ENCODE measurements at regions not wholly inside any gene's neighbourhood (a gene's known extent, or its start where the extent isn't known, plus 50 kb on each side); places are given as distances from the start of the nearest gene placed in this dataset.

DNA sequence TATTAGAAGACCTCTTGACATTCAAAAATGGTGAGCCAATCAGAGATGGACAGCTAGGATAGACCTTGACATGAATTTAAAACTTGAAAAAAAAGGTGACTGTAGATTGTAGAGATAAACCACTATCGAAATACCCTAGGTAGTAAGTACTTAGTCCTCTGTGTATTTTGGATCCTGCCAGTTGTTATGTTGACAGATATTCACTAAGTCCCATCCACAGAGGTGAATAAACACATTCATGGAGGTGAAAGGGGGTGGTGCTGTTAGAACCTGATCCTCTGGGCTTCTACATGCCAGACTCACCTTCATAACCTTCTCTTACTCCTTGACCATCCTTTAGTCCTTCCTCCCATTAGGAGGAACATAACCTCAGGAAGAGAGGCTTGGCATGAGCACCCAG, 72.3 kb downstream of the OTX2 start:
- DNase-seq (no peak), FAIRE-seq (no peak)
- Histone ChIP-seq H3K27me3 (ENCODE audit: control insufficient read depth, insufficient read depth, low read length) (no peaks in the 10 kb centered on the region), H3K27ac (ENCODE audit: low read depth in 2 of 2, low read length in 2 of 2) (no peak overlapping the region), H3K36me3 (ENCODE audit: control insufficient read depth in 2 of 3, insufficient read depth in 3 of 3, low read length in 3 of 3) (no peaks in the 10 kb centered on the region), H3K4me1 (ENCODE audit: control insufficient read depth in 2 of 3, insufficient read depth in 2 of 3, low read depth in 1 of 3, low read length in 3 of 3) (no peaks in the 10 kb centered on the region), H3K4me3 (ENCODE audit: low read length in 3 of 3) (no peak overlapping the region), H3K9ac (ENCODE audit: low read length in 3 of 3) (no peak overlapping the region), H3K9me3 (ENCODE audit: control insufficient read depth in 2 of 3, insufficient read depth in 1 of 3, low read length in 3 of 3) (no peaks in the 10 kb centered on the region)
- TF ChIP-seq, protein P1, sequence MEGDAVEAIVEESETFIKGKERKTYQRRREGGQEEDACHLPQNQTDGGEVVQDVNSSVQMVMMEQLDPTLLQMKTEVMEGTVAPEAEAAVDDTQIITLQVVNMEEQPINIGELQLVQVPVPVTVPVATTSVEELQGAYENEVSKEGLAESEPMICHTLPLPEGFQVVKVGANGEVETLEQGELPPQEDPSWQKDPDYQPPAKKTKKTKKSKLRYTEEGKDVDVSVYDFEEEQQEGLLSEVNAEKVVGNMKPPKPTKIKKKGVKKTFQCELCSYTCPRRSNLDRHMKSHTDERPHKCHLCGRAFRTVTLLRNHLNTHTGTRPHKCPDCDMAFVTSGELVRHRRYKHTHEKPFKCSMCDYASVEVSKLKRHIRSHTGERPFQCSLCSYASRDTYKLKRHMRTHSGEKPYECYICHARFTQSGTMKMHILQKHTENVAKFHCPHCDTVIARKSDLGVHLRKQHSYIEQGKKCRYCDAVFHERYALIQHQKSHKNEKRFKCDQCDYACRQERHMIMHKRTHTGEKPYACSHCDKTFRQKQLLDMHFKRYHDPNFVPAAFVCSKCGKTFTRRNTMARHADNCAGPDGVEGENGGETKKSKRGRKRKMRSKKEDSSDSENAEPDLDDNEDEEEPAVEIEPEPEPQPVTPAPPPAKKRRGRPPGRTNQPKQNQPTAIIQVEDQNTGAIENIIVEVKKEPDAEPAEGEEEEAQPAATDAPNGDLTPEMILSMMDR (IDR thresholded peaks at IDR 0.05; ENCODE audit: borderline replicate concordance, extremely low read depth, insufficient read depth), result no peak
- intact Hi-C loops (cut with DNase I), result no loop called here

DNA sequence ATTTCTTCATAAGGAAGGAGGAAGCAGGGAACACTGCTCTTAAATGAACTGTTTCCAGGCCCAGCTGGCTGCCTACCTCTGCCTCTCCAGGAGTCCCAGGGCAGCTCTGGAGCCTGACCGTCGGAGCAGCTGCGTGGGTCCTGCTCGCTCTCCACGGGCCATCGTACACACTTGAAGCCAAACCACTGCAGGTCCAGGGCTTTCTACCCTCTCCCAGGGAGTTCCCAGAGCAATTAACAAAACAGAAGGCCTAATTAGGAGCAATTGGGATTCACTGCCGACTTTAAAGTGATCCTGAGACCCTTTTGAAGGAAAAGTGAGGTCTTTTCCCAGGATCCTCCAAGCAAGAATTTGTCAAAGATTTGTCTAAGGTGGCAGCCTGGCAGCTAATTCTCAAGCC, 76.9 kb downstream of the OTX2 start:
- TF ChIP-seq, protein P1 (IDR thresholded peaks at IDR 0.05; ENCODE audit: borderline replicate concordance, extremely low read depth, insufficient read depth), result no peak
- no peaks in the 10 kb centered on the region for H3K4me1 ChIP-seq (ENCODE audit: control insufficient read depth in 2 of 3, insufficient read depth in 2 of 3, low read depth in 1 of 3, low read length in 3 of 3)
- H3K27ac ChIP-seq (ENCODE audit: low read depth in 2 of 2, low read length in 2 of 2), result no peak overlapping the region
- no peak overlapping the region for H3K4me3 ChIP-seq (ENCODE audit: low read length in 3 of 3)
- FAIRE-seq, result no peak
- H3K9ac ChIP-seq (ENCODE audit: low read length in 3 of 3), result no peak overlapping the region
- DNase-seq, result no peak
- intact Hi-C loops (cut with DNase I), result no loop called here
- no peaks in the 10 kb centered on the region for H3K36me3 ChIP-seq (ENCODE audit: control insufficient read depth in 2 of 3, insufficient read depth in 3 of 3, low read length in 3 of 3)
- no peaks in the 10 kb centered on the region for H3K9me3 ChIP-seq (ENCODE audit: control insufficient read depth in 2 of 3, insufficient read depth in 1 of 3, low read length in 3 of 3)
- peaks cover 6% of the 10 kb centered on the region for H3K27me3 ChIP-seq (ENCODE audit: control insufficient read depth, insufficient read depth, low read length)

DNA sequence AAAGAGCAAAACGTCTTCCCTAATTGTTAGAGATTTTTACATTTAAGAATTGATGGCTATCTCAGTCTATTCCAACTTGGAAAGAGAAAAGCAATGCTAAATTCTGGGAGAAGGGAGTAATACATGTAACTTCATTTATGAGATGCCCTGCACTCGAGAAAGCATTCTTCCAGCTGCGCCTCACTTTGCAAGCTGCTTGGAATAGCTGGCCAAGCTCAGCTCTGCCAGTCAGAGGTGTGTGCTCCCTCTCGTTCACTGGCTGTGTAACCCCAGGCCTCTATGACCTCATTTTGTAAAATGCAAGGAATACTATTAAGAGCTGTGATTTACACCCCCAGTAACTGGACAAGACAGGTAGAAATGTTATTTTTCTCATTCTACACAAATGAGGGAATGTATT, 79.1 kb downstream of the OTX2 start:
- DNase-seq (peak in 1 of 5 donors; percentile 12), FAIRE-seq (no peak)
- TF ChIP-seq, protein P1 (IDR thresholded peaks at IDR 0.05; ENCODE audit: borderline replicate concordance, extremely low read depth, insufficient read depth), result no peak
- Histone ChIP-seq H3K27me3 (ENCODE audit: control insufficient read depth, insufficient read depth, low read length) (peaks cover 6% of the 10 kb centered on the region), H3K4me3 (ENCODE audit: low read length in 3 of 3) (no peak overlapping the region), H3K9me3 (ENCODE audit: control insufficient read depth in 2 of 3, insufficient read depth in 1 of 3, low read length in 3 of 3) (no peaks in the 10 kb centered on the region), H3K4me1 (ENCODE audit: control insufficient read depth in 2 of 3, insufficient read depth in 2 of 3, low read depth in 1 of 3, low read length in 3 of 3) (no peaks in the 10 kb centered on the region), H3K27ac (ENCODE audit: low read depth in 2 of 2, low read length in 2 of 2) (no peak overlapping the region), H3K36me3 (ENCODE audit: control insufficient read depth in 2 of 3, insufficient read depth in 3 of 3, low read length in 3 of 3) (no peaks in the 10 kb centered on the region), H3K9ac (ENCODE audit: low read length in 3 of 3) (no peak overlapping the region)
- intact Hi-C loops (cut with DNase I), result no loop called here

DNA sequence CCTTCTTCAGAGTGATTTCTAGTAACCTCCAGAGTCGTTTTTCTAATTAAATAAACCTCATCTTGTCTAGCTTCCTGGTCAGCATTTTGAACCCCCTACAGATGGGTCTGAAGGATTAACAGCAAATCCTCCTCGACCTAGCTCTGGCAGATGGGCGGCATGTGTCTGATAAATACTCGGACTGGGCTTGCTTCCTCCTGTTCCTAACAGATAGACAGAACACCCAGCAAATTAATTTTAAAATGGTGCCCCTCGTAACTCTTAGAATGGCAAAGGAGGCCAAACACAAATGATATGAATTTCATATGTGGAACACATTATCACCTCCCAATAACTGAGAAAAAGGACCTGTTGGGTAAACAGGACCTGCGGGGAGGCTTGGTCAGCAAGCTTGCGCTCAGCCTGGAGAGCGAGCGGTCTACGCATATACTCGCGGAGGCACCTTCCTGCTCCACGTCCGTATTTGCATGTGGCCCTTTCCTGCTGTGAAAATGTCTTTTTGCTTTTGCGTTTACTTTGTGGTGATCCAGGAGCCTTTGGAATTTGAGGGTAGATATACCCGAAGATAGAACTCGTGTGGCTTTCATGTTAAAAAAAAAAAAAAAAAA, 79.6 kb downstream of the OTX2 start:
- DNase-seq (peak in 1 of 5 donors; percentile 13), FAIRE-seq (no peak)
- H3K9ac ChIP-seq (ENCODE audit: low read length in 3 of 3), result no peak overlapping the region
- TF ChIP-seq, protein P1 (IDR thresholded peaks at IDR 0.05; ENCODE audit: borderline replicate concordance, extremely low read depth, insufficient read depth), result no peak
- H3K27ac ChIP-seq (ENCODE audit: low read depth in 2 of 2, low read length in 2 of 2), result no peak overlapping the region
- no peaks in the 10 kb centered on the region for H3K36me3 ChIP-seq (ENCODE audit: control insufficient read depth in 2 of 3, insufficient read depth in 3 of 3, low read length in 3 of 3)
- intact Hi-C loops (cut with DNase I), result no loop called here
- H3K27me3 ChIP-seq (ENCODE audit: control insufficient read depth, insufficient read depth, low read length), result peaks cover 6% of the 10 kb centered on the region
- H3K4me1 ChIP-seq (ENCODE audit: control insufficient read depth in 2 of 3, insufficient read depth in 2 of 3, low read depth in 1 of 3, low read length in 3 of 3), result no peaks in the 10 kb centered on the region
- no peaks in the 10 kb centered on the region for H3K9me3 ChIP-seq (ENCODE audit: control insufficient read depth in 2 of 3, insufficient read depth in 1 of 3, low read length in 3 of 3)
- no peak overlapping the region for H3K4me3 ChIP-seq (ENCODE audit: low read length in 3 of 3)

Data from kidney (tissue), 13 donors.